Heart left ventricle (tissue), 13 donors: ENCODE measurements at regions not wholly inside any gene's neighbourhood (a gene's known extent, or its start where the extent isn't known, plus 50 kb on each side); places are given as distances from the start of the nearest gene placed in this dataset.

Experiments
- CTCF ChIP-seq, 12 donors: fragments of 200-600 bp; sonication (generic) in 4 of 12; IDR thresholded peaks; one replicate each; pipeline versions ENCODE4 v1.5.0 to v1.8.0; 2018 to 2022; ENCODE audit warnings: antibody characterized with exemption in 12 of 12, mild to moderate bottlenecking in 5 of 12
- POLR2A ChIP-seq, 2 donors: fragments of 450-650 bp; IDR thresholded peaks; one replicate each; pipeline ENCODE4 v1.6.1; 2017; ENCODE audit warnings: antibody characterized with exemption in 2 of 2, mild to moderate bottlenecking in 2 of 2, moderate library complexity in 2 of 2
- donor health status: ischemic (EF 13 %, LVEDD 7.1; RV severe dilation, severe dysfunction).
- donor health status: DM: no; HTN: yes; CAD: no.
- donor health status: DM: no; HTN: no; CAD: no.
- donor health status: ischemic (EF 25% LVEDD 6.9; RV normal size, moderate dysfunction).
- donor health status: ischemic (EF 25% LVEDD 5.7; RV mildly dilated, moderate dysfunction).
- donor health status: ischemic (EF 35%, LVEDD 5.7; RV mildly dilated, moderate dysfunction).
- donor health status: nonischemic (EF 11% LVEDD 7.7; RV severe dilation, severe dysfunction).
- donor health status: DM: yes; HTN: yes; CAD: no.
- donor health status: PGD.
- donor health status: ischemic (EF 29% LVEDD 5.4; RV normal size, mild dysfunction).
- donor health status: nonischemic (EF 23%, LVEDD 6.1; RV moderate dilation, normal function).

- TF ChIP-seq CTCF (IDR thresholded peaks at IDR 0.05) = no peak
- TF ChIP-seq POLR2A (IDR thresholded peaks at IDR 0.05) = no peak
These were observed 371.3 kb downstream of the SLC4A3 start for GRCh38 chr2:219998714-219999227.
